ENCODE measurements at regions not wholly inside any gene's neighbourhood (a gene's known extent, or its start where the extent isn't known, plus 50 kb on each side); places are given as distances from the start of the nearest gene placed in this dataset.

DNA sequence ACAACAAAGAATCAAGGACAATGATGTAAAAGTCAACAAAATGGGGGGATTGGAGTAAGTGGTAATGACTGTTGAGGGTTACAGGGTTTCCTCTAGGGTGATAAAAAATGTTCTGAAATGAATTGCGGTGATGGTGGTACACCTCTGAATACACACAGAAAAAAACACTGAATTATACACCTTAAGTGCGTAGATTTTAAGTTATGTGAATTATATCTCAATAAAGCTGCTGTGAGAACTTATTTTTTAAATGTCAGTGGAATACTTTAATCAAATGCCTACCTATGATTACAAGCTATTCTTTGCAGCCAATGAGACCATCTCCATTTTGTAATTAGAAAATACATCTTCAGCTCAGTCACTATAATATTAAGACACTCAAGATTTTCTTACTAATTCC lies 53.5 kb downstream of the ZNF608 start:
- no peak for DNase-seq

DNA sequence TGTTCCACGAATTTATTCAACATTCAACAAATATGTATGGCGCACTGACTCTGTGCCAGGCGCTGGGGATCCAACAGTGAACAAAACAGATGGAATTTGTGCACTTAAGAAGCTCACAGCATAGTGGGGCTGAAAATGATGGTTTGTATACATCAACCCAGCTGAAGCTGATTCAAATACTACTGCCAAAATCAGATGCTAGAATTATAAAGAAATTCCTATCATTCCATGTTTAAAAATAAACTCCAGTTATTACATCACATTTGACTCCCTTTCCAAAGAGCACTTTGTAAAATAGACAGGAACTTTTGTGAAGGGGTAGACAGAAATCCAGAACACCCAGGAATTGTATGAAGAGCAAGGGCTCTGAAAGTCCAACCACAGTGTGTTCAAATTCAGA lies 54.1 kb downstream of the ZNF608 start:
- DNase-seq = no peak

DNA sequence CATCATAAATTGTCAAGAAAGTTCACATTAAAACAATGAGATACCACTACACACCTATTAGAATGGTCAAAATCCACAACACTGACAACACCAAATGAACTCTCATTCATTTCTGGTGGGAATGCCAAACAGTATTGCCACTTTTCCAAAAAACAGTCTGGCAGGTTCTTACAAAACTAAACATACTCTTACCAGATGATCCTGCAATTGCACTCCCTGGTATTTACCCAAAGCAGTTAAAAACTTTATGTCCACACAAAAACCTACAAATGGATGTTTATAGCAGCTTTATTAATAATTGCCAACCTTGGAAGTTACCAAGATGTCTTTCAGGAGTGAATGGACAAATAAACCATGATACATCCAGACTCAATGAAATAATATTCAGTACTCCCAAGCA lies 56.8 kb downstream of the ZNF608 start:
- no peak for DNase-seq

DNA sequence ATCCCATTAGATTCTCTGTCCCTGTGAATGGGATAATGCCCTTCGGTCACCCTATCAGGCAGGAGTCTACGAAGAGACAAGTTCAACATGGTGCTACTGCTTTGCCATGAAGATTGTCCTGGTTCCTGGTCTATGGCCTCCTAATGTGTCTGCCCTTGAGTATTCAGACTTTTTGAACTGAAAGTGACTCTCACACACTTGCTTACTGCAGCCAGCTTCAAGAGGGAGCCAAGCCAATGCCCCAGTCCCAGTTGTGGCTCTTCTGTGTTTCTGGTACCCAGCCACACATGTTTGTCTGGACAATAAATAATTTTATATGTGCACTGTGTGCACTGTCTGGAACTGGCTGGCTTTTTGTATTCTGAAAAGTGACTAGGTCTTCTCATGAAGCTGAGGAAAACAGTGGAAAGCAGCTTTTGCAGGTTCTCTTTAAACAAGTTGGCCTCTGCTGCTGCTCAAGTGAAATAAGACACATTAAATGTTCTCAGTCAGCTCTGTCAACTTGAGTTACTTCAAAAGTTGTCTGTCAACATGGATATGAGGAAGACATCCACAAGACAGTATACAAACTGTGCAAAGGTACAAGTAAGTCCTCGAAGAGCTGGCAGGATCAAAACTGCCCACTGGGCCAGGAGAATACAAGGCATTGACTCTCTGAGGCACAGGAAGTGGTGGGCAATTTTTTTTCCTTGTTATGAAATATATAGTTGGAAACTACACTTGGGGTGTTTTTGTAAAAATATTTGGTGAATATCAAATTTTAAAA lies 60.0 kb downstream of the ZNF608 start:
- DNase-seq = no peak

- DNase-seq = no peak
Observed at GRCh38 chr5:124685404-124685930, 61.0 kb downstream of the ZNF608 start.

GRCh38 chr5:124683917-124684555 lies 62.4 kb downstream of the ZNF608 start:
- no peak for DNase-seq

- DNase-seq = no peak
Observed at GRCh38 chr5:124679578-124680199, 66.8 kb downstream of the ZNF608 start.

DNA sequence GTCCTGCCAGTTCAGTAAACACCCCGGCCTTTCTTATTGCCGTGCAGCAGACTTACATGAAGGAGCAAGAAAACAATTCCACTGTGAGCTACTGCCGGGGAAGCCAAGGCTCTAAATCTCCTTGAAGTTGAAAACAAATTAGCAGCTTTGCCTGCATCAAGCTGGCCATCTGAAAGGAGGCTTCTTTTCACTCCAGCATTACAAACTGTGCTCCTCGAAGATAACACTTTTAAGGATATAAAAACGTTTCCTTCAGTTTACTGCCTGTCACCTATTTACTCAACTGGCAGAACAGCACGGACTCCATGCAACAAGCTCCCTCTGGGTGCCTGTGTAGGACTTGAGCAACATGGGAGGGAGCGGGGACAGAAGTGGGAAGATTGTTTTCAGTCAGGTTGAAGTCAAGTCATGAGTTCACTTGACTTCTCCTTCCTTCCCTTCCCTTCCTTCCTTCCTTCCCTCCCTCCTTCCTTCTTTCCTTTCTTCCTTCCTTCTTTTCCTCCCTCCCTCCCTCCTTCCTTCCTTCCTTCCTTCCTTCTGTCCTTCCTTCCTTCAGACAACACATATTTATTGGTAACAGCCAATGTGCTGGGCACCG lies 67.4 kb downstream of the ZNF608 start:
- DNase-seq = no peak

DNA sequence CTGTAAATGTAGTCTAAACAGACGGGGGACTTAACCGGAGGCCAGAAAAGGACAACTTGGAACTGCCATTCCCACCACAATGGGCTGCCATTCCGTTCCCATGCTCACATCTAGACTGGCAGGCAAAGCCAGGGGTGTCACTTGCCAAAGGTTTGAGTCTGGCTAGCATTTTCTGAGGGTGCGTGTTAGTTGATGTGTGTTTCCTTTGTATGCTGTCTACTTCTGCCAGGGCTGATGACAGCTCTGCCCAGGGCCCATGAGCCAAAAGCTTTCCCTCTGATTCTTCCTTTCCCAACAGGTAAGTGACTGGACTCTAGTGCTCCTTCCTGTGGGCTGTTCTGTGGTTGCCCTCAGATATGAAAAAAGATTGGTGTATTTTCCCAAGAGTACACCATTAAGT lies 68.0 kb downstream of the ZNF608 start:
- no peak for DNase-seq

- no peak for DNase-seq
Observed at GRCh38 chr5:124677374-124678351, 68.8 kb downstream of the ZNF608 start.

DNA sequence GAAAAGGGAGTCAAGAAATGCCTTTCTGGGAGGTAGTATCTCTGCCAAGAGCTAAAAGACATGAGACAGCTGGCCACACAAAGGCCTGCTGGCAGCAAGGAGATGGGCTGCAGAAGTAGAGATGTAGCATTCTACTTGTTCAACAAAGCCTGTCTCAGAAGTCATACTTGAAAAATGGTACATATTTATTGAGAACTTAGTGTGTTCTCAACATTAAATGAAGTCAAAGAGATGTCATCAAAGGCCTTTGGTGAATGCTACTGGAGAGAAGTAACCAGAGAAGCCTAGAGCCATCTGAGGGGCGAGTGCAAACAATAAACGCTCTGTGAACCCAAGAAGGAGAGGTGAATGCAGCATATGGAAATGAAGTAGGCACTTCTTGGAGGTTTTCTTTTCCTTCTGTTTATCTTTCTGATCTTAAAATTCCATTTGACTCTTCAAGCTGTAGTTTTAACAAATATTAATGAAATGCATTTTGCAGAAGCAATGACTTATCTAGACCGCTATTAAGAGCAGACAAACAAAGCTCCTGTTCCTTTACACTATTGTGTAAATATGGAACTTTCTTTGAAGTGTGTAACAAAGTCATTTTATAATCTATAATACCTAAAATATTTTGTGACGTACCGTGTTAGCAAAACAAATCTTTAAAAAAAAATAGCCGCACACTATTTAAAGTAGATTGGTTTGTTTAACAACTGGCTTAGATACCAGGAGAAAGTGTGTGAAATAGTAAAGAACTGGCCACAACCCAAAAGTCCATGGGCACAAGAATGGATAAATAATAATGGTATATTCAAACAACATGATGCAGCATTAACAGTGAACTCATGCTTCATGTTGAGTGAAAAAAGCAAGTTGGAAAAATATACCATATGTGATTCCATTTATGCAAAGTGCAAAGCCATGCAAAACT lies 70.2 kb downstream of the ZNF608 start:
- no peak for DNase-seq

GRCh38 chr5:124671193-124671592 lies 75.2 kb downstream of the ZNF608 start:
- no peak for DNase-seq

- DNase-seq = peak; percentile 28
Observed at GRCh38 chr5:124670722-124671184, 75.7 kb downstream of the ZNF608 start.

DNA sequence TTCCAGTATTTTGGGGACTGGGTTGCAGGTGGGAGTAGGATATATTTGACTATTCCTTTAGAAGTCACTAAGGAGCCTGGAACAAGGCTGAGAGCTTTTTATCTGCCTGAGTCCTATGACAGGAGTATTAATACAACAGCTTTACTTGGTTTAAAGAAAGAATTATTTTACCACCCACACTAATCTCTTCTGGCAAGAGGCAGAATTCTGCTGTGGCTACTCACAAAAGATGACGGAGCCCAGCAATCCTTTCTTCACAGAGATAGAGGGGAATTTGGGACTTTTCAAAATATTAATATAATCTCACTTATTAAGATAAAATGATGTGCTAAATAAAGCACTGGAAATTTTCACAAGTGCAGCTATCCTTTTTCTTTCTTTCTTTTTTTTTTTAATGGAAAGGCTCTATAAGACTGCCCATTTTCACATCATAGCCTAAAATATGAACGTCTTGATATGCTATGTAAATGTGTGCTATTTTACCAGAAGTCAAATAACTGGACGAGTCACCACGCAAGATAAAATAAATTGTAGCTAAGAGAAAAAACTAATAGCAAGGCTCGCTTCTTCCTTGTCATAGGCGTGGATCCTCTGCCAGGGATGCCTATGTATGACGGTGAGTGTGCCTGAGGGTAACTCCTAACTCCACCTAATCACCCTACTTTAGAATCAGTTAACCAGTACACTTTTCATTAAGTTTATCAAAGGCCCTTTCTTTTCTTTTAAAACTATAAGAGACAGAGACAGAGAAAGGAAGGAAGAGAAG lies 76.3 kb downstream of the ZNF608 start:
- no peak for DNase-seq

DNA sequence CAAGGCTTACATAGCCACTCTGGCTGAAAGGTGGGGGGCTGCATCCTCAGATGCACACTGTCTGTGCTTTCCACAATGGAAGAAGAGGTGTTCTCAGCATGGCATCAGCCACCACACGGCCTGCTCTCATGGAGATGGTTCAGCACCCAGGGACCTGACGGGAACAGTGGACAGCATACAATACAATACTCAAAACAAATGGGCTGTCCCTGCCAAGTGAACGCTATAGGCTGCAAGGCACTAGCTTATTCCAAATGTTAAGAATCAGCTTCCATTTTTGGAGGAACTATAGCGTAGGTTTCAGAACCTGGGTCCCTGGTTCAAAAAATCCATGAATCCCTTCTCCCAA lies 77.2 kb downstream of the ZNF608 start:
- no peak for DNase-seq

- DNase-seq = no peak
Observed at GRCh38 chr5:124668353-124669299, 77.8 kb downstream of the ZNF608 start.

DNA sequence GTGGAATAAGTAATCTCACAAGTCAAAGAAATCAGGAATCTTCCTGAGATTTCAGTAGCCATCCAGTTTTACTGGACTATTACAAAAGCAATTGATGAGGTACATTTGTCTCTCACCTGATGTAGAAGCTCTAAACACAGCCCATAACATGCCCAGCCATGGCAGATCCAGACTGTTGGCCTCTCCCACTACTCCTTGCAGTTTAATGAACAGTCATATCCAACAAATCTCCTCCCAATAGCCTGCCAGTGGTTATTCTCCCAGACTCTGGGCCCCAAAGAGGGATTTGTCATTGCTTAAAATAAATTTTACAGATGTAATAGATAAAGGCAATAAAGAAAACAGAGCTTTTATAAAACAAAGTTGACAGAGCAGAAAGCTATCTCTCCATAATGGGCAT lies 80.8 kb downstream of the ZNF608 start:
- DNase-seq = no peak

- no peak for DNase-seq
Observed at GRCh38 chr5:124665035-124665434, 81.4 kb downstream of the ZNF608 start.

GRCh38 chr5:124664287-124664686 lies 82.2 kb downstream of the ZNF608 start:
- DNase-seq = no peak
